Gastrocnemius medialis (tissue), 4 donors: ENCODE measurements at regions not wholly inside any gene's neighbourhood (a gene's known extent, or its start where the extent isn't known, plus 50 kb on each side); places are given as distances from the start of the nearest gene placed in this dataset.

ENCODE experiments used
- CTCF ChIP-seq, 5 experiments: fragments of 450-650 bp in 3 of 5; fragments of 200-600 bp in 2 of 5; sonication (generic) in 2 of 5; IDR thresholded peaks in 4 of 5; conservative IDR thresholded peaks in 1 of 5; 1 replicate in 4 of 5; 2 replicates in 1 of 5; pipeline ENCODE4 v1.5.1; 2016 to 2019; ENCODE audit warnings: antibody characterized with exemption in 5 of 5, mild to moderate bottlenecking in 3 of 5, moderate library complexity in 3 of 5
- POLR2A ChIP-seq, 2 donors: fragments of 450-650 bp; IDR thresholded peaks; one replicate each; pipeline ENCODE4 v1.6.1; 2017; ENCODE audit warnings: antibody characterized with exemption in 2 of 2, mild to moderate bottlenecking in 2 of 2, moderate library complexity in 2 of 2

GRCh38 chr15:98383571-98383970, 264.8 kb upstream of the IGF1R start:
- no peak for TF ChIP-seq CTCF (IDR thresholded peaks at IDR 0.05 in 4 of 5, conservative IDR thresholded peaks at IDR 0.05 in 1 of 5)
- TF ChIP-seq POLR2A (IDR thresholded peaks at IDR 0.05) = no peak
